Kidney (tissue), 13 donors: ENCODE measurements at regions not wholly inside any gene's neighbourhood (a gene's known extent, or its start where the extent isn't known, plus 50 kb on each side); places are given as distances from the start of the nearest gene placed in this dataset.
"Not testable (repeated sequence)": the region's sequence is repeated elsewhere in the genome, so short reads cannot be mapped to it uniquely, and the experiment has no call there.

ENCODE experiments used
- DNase-seq, 5 donors: peaks; one replicate each; pipeline ENCODE4 v3.0.0-alpha.2; 2013 to 2020
- FAIRE-seq: peaks from 2 replicates; lab custom pipeline; 2012; peaks lifted over from hg19 to GRCh38; lab: Jason Lieb, UNC
- H3K27ac ChIP-seq, 2 donors: one replicate each; pipeline ENCODE4 v1.7.0; 2013; ENCODE audit warnings: low read depth in 2 of 2, low read length in 2 of 2, inconsistent platforms in 1 of 2
- H3K27me3 ChIP-seq: one replicate; pipeline ENCODE4 v1.7.1; 2013; ENCODE audit warnings: low read length, inconsistent platforms; ENCODE audit not compliant: control insufficient read depth, insufficient read depth
- H3K36me3 ChIP-seq, 3 donors: one replicate each; pipeline versions ENCODE4 v1.7.0 to v1.7.1; 2013; ENCODE audit warnings: low read length in 3 of 3, control low read depth in 1 of 3, inconsistent platforms in 1 of 3; ENCODE audit not compliant: insufficient read depth in 3 of 3, control insufficient read depth in 2 of 3
- H3K4me1 ChIP-seq, 3 donors: one replicate each; pipeline versions ENCODE4 v1.7.0 to v1.7.1; 2013; ENCODE audit warnings: low read length in 3 of 3, inconsistent platforms in 1 of 3, low read depth in 1 of 3; ENCODE audit not compliant: control insufficient read depth in 2 of 3, insufficient read depth in 2 of 3
- H3K4me3 ChIP-seq, 3 donors: one replicate each; pipeline versions ENCODE4 v1.7.0 to v1.8.1; 2013; ENCODE audit warnings: low read length in 3 of 3, control low read depth in 1 of 3, inconsistent platforms in 1 of 3
- H3K9ac ChIP-seq, 3 donors: one replicate each; pipeline versions ENCODE4 v1.7.0 to v1.7.1; 2013; ENCODE audit warnings: low read length in 3 of 3, control low read depth in 1 of 3, inconsistent platforms in 1 of 3
- H3K9me3 ChIP-seq, 3 donors: one replicate each; pipeline versions ENCODE4 v1.7.0 to v1.7.1; 2013; ENCODE audit warnings: low read length in 3 of 3, control low read depth in 1 of 3, inconsistent platforms in 1 of 3; ENCODE audit not compliant: control insufficient read depth in 2 of 3, insufficient read depth in 1 of 3
- CTCF ChIP-seq: IDR thresholded peaks from 3 replicates; pipeline ENCODE4 v1.5.1; 2012; ENCODE audit warnings: mild to moderate bottlenecking, moderate library complexity, borderline replicate concordance; ENCODE audit not compliant: insufficient read depth; ENCODE audit errors: extremely low read depth
- intact Hi-C: fragments of 100-400 bp; cut with DNase I; formaldehyde crosslinking; loops from one replicate; pipeline ENCODE4 v1.11.1; 2022
- donor health status: control.
- donor health status: control.
- donor health status: control.
- donor health status: control.
- donor health status: control.
- donor health status: DM: yes; HTN: yes; CAD: no.
- donor health status: Normal renal cell carcinoma (clear cell type).

GRCh38 chr1:29920316-29920715, 684.0 kb downstream of the PTPRU start:
- FAIRE-seq = no peak
- no peak for TF ChIP-seq CTCF
- Histone ChIP-seq H3K4me1 (no peaks in the 10 kb centered on the region), H3K27me3 (no peaks in the 10 kb centered on the region), H3K4me3 (no peak overlapping the region), H3K27ac (no peak overlapping the region), H3K36me3 (no peaks in the 10 kb centered on the region), H3K9ac (no peak overlapping the region), H3K9me3 (no peaks in the 10 kb centered on the region)
- DNase-seq = no peak
- intact Hi-C loops = no loop called here

DNA sequence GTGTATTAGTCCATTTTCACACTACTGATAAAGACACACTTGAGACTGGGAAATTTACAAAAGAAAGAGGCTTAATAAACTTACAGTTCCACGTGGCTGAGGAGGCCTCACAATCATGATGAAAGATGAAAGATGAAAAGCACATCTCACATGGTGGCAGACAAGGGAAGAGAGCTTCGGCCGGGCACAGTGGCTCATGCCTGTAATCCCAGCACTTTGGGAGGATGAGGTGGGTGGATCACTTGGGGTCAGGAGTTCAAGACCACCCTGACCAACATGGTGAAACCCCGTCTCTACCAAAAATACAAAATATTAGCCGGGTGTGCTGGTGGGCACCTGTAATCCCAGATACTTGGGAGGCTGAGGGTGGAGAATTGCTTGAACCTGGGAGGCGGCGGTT, 682.7 kb downstream of the PTPRU start:
- intact Hi-C loops, H3K9me3 ChIP-seq: not testable (repeated sequence)

DNA sequence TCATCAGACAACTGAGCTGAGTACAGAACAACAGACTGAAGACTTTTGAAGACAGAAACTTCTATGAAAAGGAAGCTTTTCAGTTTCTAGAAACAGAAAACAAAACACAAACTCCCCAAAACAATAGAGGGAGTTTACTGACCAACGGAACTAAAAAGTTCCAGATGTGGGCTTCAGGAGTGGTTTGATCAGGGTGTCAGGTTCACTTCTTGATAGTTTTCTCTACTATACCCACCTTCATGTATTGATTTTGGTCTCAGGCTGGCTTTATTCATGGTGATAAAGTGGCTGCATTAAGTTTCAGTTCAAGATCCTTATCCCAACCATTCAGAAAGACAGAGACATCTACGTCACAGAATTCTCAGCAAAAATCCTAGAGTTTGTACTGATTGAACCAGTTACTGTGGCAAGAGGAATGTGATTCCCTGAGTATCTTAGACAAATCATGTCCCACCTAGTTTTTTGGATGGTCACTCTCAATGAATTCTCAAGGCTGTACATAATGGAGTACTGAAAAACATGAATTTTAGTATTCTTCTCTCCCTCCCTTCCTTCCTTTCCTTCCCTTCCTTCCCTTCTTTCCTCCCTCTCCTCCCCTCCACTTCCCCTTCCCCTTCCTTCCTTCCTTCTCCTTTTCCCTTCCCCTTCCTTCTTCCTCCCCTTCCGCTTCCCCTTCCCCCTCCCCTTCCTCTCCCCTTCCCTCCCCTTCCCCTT, 680.5 kb downstream of the PTPRU start:
- no peaks in the 10 kb centered on the region for H3K36me3 ChIP-seq
- no peaks in the 10 kb centered on the region for H3K27me3 ChIP-seq
- no peak for DNase-seq
- H3K4me3 ChIP-seq = no peak overlapping the region
- intact Hi-C loops = no loop called here
- no peak for TF ChIP-seq CTCF
- no peak for FAIRE-seq
- no peak overlapping the region for H3K27ac ChIP-seq
- H3K4me1 ChIP-seq = no peaks in the 10 kb centered on the region
- H3K9me3 ChIP-seq = no peaks in the 10 kb centered on the region
- H3K9ac ChIP-seq = no peak overlapping the region

More for the DNA sequence above, 682.7 kb downstream of the PTPRU start:
- not testable (repeated sequence) for H3K9ac ChIP-seq, H3K27me3 ChIP-seq, H3K27ac ChIP-seq, H3K4me3 ChIP-seq, DNase-seq, H3K36me3 ChIP-seq, FAIRE-seq, H3K4me1 ChIP-seq

DNA sequence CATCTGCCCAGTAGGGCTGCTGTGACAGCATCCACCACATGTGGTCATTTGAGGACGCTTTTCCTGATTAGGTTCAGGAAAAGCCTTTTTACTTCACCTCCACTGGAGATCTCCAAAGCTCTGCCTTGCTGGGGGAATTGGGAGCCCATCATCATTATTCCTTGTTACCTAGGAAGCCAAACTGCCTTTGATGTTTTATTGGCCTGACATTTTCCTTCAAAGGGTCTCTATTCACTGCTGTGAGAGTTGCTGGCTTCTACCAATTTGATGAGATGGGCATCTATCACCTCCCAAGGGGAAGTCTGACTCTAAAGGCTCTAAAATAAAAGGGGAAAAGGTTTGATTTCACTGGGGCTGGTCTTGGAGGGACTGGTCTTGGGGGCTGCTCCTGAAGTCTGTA, 678.6 kb downstream of the PTPRU start:
- Histone ChIP-seq H3K9me3 (no peaks in the 10 kb centered on the region), H3K4me3 (no peak overlapping the region), H3K27me3 (no peaks in the 10 kb centered on the region), H3K9ac (no peak overlapping the region), H3K27ac (no peak overlapping the region), H3K4me1 (no peaks in the 10 kb centered on the region), H3K36me3 (no peaks in the 10 kb centered on the region)
- FAIRE-seq = no peak
- TF ChIP-seq CTCF = no peak
- DNase-seq = no peak
- intact Hi-C loops = no loop called here
